HG02678 (cell line): ENCODE measurements at regions not wholly inside any gene's neighbourhood (a gene's known extent, or its start where the extent isn't known, plus 50 kb on each side); places are given as distances from the start of the nearest gene placed in this dataset.

Experiments used
- ATAC-seq: cut with Tn5 transposase; IDR thresholded peaks from one replicate; pipeline ENCODE4 v1.9.1; 2021; ENCODE audit warnings: mild to moderate bottlenecking, moderate library complexity; ENCODE audit not compliant: unreplicated experiment

- no peak for ATAC-seq
Measured at GRCh38 chr12:74899031-74899829, 310.4 kb downstream of the KCNC2 start.

- ATAC-seq = no peak
Measured at GRCh38 chr12:74900232-74900631, 309.4 kb downstream of the KCNC2 start.

GRCh38 chr12:74903522-74903921 lies 306.1 kb downstream of the KCNC2 start:
- ATAC-seq = no peak

- no peak for ATAC-seq
Measured at GRCh38 chr12:74906224-74906623, 303.4 kb downstream of the KCNC2 start.

- no peak for ATAC-seq
Measured at GRCh38 chr12:74910831-74911230, 298.8 kb downstream of the KCNC2 start.

- no peak for ATAC-seq
Measured at GRCh38 chr12:74914378-74914777, 295.3 kb downstream of the KCNC2 start.

GRCh38 chr12:74915718-74916117 lies 293.9 kb downstream of the KCNC2 start:
- no peak for ATAC-seq

GRCh38 chr12:74917743-74918142 lies 291.9 kb downstream of the KCNC2 start:
- no peak for ATAC-seq

GRCh38 chr12:74918291-74918690 lies 291.3 kb downstream of the KCNC2 start:
- ATAC-seq = no peak

GRCh38 chr12:74922117-74922516 lies 287.5 kb downstream of the KCNC2 start:
- no peak for ATAC-seq

GRCh38 chr12:74922642-74923041 lies 287.0 kb downstream of the KCNC2 start:
- no peak for ATAC-seq

GRCh38 chr12:74941670-74942069 lies 268.0 kb downstream of the KCNC2 start:
- no peak for ATAC-seq

GRCh38 chr12:74945771-74946198 lies 263.9 kb downstream of the KCNC2 start:
- ATAC-seq = no peak

- no peak for ATAC-seq
Measured at GRCh38 chr12:74953697-74954096, 255.9 kb downstream of the KCNC2 start.

- ATAC-seq = no peak
Measured at GRCh38 chr12:74957231-74957630, 252.4 kb downstream of the KCNC2 start.

GRCh38 chr12:74957634-74958033 lies 252.0 kb downstream of the KCNC2 start:
- ATAC-seq = no peak

GRCh38 chr12:74959657-74960056 lies 250.0 kb downstream of the KCNC2 start:
- ATAC-seq = no peak

- ATAC-seq = no peak
Measured at GRCh38 chr12:74963304-74963703, 246.3 kb downstream of the KCNC2 start.

GRCh38 chr12:74963867-74964331 lies 245.7 kb downstream of the KCNC2 start:
- no peak for ATAC-seq

- ATAC-seq = no peak
Measured at GRCh38 chr12:74964390-74964789, 245.2 kb downstream of the KCNC2 start.

GRCh38 chr12:74971201-74971600 lies 238.4 kb downstream of the KCNC2 start:
- ATAC-seq = no peak

GRCh38 chr12:74977832-74978481 lies 231.7 kb downstream of the KCNC2 start:
- ATAC-seq = no peak
